ENCODE measurements at regions not wholly inside any gene's neighbourhood (a gene's known extent, or its start where the extent isn't known, plus 50 kb on each side); places are given as distances from the start of the nearest gene placed in this dataset.
"Not testable (repeated sequence)": the region's sequence is repeated elsewhere in the genome, so short reads cannot be mapped to it uniquely, and the experiment has no call there.

- DNase-seq (ENCODE audit: low read depth): no peak
These were observed 635.1 kb downstream of the IRS1 start for GRCh38 chr2:226164512-226164911.

DNA sequence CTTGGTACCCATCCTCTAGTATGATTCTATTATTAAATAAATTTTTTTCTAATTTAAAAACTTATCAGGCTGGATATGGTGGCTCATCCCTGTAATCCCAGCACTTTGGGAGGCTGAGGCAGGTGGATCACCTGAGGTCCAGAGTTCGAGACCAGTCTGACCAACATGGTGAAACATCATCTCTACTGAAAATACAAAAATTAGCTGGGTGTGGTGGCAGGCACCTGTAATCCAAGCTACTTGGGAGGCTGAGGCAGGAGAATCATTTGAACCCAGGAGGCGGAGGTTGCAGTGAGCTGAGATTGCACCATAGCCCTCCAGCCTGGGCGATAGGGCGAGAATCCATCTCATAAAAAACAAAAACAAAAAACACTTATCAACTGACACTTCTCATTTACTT, 639.0 kb downstream of the IRS1 start:
- not testable (repeated sequence) for DNase-seq (ENCODE audit: low read depth)

- DNase-seq (ENCODE audit: low read depth): no peak
These were observed 639.6 kb downstream of the IRS1 start for GRCh38 chr2:226159875-226160479.

DNA sequence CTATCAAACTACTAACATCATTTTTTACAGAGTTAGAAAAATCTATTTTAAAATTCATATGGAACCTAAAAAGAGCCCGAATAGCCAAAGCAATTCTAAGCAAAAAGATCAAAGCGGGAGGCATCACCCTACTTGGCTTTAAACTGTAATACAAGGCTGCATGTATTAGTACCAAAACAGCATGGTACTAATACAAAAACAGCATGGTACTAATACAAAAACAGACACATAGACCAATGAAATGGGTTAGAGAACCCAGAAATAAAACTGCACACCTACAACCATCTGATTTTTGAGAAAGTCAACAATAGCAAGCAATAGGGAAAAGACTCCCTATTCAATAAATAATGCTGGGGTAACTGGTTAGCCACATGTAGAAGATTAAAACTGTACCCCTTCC, 640.7 kb downstream of the IRS1 start:
- no peak for DNase-seq (ENCODE audit: low read depth)

GRCh38 chr2:226158229-226158628, 641.4 kb downstream of the IRS1 start:
- no peak for DNase-seq (ENCODE audit: low read depth)

- DNase-seq (ENCODE audit: low read depth): no peak
These were observed 644.3 kb downstream of the IRS1 start for GRCh38 chr2:226155093-226155875.

- DNase-seq (ENCODE audit: low read depth): no peak
These were observed 645.0 kb downstream of the IRS1 start for GRCh38 chr2:226154610-226155009.

- DNase-seq (ENCODE audit: low read depth): no peak
These were observed 646.1 kb downstream of the IRS1 start for GRCh38 chr2:226153553-226153952.

GRCh38 chr2:226151157-226151556, 648.5 kb downstream of the IRS1 start:
- no peak for DNase-seq (ENCODE audit: low read depth)

GRCh38 chr2:226143091-226143490, 656.5 kb downstream of the IRS1 start:
- DNase-seq (ENCODE audit: low read depth): no peak

- no peak for DNase-seq (ENCODE audit: low read depth)
These were observed 657.2 kb downstream of the IRS1 start for GRCh38 chr2:226142463-226142862.

- no peak for DNase-seq (ENCODE audit: low read depth)
These were observed 659.0 kb downstream of the IRS1 start for GRCh38 chr2:226140594-226140993.

DNA sequence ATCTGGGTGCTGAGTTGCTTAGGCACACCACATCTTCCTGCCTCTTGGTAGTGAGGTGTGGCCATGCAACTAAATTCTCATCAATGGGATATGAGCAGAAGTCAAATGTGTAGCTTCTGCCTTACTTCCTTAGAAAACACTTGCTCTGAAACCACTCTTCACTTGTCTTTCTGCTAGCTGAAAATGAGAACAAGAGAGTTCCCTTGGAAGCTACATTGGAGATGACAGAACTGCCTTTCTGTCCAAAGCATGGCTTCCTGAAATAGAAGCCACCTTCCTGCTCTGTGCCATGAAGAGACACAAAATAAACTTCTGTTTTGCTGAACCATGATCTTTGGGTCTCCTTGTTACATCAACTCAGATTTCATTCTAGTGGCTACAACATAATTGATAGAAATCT, 659.9 kb downstream of the IRS1 start:
- DNase-seq (ENCODE audit: low read depth): no peak

DNA sequence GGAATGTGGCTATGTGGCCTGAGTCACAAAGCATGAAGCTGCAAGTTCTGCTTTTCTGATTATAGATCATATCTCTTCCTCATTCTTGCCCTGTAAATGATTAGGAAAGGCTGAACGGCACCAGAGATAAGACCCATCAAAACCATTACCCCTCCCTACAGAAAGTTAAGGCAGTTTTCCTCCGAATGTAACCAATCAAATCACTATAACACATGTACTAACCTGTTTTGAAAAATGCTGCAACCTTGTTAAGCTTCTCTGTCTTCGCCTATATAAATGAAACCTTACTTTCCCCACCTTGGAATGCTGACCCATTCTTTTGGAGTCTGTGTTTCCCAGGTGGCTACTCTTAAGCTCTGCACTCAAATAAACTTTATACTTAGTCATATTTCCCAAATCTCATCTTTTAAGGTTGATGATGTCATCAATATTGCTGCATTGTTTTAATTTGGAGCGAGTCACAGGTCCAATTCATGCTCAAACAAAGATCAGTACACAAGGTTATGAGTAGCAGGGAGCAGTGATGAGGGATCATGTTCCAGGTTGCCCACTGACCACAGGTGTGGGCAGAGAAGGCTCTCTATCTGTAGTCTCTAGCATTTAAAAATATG, 662.3 kb downstream of the IRS1 start:
- no peak for DNase-seq (ENCODE audit: low read depth)

DNA sequence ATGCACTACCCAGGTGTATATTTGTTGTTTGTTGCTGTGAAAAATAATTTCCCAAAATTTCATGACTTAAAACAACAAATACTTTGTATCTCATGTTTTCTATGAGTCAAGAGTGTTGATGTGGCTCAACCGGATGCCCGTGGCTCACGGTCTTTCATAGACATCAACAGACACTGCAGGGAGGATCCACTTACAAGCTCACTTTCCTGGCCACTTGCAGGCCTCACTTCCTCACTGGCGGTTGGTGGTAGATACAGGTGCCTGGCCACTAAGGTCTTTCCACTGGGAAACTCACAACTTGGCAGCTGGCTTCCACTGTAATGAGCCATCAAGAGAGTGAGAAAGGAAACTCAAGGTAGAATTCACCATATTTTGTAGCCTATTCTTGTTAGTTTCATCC, 662.9 kb downstream of the IRS1 start:
- DNase-seq (ENCODE audit: low read depth): no peak

DNA sequence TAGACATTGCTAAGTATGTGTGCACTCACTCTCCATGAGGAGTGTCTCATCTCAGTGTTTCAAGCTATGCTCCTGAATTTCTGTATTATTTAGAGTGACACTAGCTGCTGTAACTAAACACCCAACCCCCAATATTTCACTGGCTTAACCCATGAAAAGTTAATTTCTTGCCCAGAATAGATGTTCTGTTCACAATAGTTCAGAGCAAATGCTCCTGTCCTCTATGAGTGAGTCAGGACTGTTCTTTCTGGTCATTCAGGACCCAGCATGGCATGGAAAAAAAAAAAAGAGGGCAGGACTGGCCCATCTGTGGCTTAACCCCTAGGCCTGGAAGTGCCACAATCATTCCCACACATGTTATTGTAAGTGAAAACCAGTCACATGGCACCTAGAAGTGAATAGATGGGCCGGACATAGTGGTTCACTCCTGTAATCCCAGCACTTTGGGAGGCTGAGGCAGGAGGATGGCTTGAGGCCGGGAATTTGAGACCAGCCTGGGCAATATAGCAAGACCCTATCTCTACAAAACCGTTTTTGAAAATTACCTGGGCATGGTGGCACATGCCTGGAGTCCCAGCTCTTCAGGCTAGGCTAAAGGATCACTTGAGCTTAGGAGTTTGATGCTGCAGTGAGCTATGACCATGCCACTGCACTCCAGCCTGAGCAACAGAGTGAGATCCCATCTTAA, 663.6 kb downstream of the IRS1 start:
- no peak for DNase-seq (ENCODE audit: low read depth)

DNA sequence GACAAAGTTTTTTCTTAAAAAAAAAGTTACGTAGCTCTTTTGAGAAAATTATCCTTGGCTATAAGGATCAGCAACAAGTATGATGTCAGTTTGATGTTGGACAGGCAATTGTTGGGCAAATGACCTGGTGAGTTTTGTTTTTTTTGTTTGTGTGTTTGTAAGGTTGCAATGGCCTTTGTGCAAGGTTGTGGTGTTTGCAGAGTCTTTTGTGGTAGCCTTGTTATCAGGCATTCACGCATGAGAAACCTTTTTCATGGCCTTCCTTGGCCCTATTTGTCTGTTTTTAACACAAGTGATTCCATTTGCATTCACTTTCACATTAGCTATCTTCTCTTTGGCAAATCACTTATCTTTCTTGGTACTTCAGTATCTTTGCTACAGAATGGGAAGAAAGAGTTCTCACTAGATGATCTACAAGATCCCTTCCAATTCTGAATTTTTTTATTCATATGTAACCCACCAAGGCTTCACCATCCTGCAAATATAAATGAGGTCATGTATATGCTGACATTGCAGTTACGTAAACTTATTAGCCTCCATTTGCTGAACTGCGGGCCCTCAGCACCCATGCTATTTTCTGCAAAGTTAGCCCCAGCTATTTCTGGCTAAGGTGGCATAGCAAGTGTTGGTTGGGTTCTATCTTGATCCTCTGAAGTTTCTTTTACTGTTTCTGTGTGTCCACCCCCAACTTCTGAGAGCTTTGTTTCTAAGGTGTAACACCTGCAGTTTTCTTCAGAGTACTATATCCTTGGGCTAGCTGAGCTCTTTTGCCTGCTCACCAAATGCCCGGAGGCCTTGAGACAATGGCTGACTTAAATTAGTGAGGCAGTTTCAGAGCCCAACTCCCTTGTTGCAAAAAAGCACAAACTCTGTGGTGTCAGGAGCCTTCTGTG, 667.1 kb downstream of the IRS1 start:
- DNase-seq (ENCODE audit: low read depth): no peak

GRCh38 chr2:226131299-226131784, 668.3 kb downstream of the IRS1 start:
- DNase-seq (ENCODE audit: low read depth): no peak

DNA sequence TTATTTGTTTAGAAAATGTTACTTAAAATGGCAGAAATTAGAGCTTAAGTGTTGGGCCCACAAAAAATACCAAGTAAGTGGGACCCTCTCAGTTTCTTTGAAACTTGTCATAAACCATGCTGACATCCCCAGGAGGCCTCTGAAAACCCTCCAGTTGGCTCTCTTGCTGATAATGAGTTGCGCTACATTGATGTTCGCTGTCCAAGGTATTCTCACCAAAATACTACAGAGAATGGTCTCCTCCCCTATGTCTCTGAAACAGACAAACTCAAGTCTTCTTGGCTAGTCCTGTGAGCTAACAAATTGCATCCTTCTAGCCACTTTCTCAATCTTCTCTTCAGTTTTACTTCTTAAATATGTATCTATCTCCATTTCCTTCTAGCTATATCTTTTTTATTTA, 669.4 kb downstream of the IRS1 start:
- no peak for DNase-seq (ENCODE audit: low read depth)

DNA sequence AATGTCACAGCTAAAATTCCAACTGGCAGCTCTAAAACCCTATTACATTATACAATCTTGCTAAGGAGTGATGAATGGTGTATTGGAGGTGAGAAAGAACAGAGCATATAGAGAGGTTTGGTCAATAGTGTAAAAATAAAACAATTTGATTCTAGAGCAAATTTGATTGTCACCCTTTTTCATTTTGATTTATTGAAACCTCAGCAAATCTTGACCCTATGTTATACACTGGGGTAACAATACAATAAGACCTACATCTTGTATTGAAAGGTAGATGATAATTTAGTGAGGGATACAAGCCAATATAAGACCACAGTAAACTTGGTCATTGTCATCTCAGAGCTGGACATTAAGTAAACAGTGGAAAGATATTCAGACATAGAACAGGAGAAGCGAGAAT, 671.9 kb downstream of the IRS1 start:
- DNase-seq (ENCODE audit: low read depth): no peak

GRCh38 chr2:226126104-226126503, 673.5 kb downstream of the IRS1 start:
- no peak for DNase-seq (ENCODE audit: low read depth)
